Thyroid gland (tissue), 4 donors: ENCODE measurements at regions not wholly inside any gene's neighbourhood (a gene's known extent, or its start where the extent isn't known, plus 50 kb on each side); places are given as distances from the start of the nearest gene placed in this dataset.

ENCODE experiments used
- POLR2A ChIP-seq, 2 donors: fragments of 450-650 bp; IDR thresholded peaks; one replicate each; pipeline ENCODE4 v1.6.1; 2017; ENCODE audit warnings: antibody characterized with exemption in 2 of 2, mild to moderate bottlenecking in 2 of 2, moderate library complexity in 1 of 2
- TF ChIP-seq, protein P1 (sequence below), 6 experiments: fragments of 200-600 bp in 3 of 6; fragments of 450-650 bp in 3 of 6; sonication (generic) in 3 of 6; IDR thresholded peaks; one replicate each; pipeline ENCODE4 v1.5.1; 2016 to 2019; ENCODE audit warnings: antibody characterized with exemption in 6 of 6, mild to moderate bottlenecking in 2 of 6, inconsistent platforms in 1 of 6, moderate library complexity in 1 of 6

- TF ChIP-seq, protein P1, sequence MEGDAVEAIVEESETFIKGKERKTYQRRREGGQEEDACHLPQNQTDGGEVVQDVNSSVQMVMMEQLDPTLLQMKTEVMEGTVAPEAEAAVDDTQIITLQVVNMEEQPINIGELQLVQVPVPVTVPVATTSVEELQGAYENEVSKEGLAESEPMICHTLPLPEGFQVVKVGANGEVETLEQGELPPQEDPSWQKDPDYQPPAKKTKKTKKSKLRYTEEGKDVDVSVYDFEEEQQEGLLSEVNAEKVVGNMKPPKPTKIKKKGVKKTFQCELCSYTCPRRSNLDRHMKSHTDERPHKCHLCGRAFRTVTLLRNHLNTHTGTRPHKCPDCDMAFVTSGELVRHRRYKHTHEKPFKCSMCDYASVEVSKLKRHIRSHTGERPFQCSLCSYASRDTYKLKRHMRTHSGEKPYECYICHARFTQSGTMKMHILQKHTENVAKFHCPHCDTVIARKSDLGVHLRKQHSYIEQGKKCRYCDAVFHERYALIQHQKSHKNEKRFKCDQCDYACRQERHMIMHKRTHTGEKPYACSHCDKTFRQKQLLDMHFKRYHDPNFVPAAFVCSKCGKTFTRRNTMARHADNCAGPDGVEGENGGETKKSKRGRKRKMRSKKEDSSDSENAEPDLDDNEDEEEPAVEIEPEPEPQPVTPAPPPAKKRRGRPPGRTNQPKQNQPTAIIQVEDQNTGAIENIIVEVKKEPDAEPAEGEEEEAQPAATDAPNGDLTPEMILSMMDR (IDR thresholded peaks at IDR 0.05): no peak
- no peak for TF ChIP-seq POLR2A (IDR thresholded peaks at IDR 0.05)
These were observed 358.2 kb upstream of the FRG2C start for GRCh38 chr3:75305901-75306300.
